ENCODE measurements at regions not wholly inside any gene's neighbourhood (a gene's known extent, or its start where the extent isn't known, plus 50 kb on each side); places are given as distances from the start of the nearest gene placed in this dataset.

DNA sequence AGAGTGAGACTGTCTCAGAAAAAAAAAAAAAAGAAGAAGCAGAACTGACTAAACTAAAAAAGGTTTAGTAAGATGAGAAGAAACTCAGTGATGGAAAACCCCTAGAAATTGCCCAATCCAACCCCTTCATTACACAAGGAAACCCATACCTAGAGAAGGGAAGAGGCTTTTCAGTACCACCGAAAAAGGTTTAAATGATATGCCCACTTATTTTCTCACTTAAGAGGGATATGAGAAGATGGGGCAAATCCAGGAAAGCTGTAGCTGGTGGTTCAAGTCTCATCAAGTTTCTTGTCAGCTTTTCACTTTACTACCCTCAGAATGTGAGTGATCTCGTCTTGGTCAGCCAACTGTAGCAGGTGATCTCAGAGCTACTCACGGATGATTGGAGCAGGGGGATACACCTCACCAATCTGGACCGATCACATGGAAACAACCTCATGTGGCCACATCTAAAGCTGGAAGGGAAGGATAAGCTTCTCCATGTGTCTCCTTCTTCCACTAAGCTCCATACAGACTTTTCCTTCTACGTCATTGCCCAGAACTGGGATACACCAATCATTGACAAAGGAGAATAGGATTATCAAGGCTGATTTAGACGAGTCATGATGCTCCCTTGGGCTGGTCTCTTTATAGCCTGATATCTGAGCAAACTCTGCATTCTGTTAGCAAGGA is 126.7 kb upstream of the POU3F1 start:
- TF ChIP-seq, protein P1, sequence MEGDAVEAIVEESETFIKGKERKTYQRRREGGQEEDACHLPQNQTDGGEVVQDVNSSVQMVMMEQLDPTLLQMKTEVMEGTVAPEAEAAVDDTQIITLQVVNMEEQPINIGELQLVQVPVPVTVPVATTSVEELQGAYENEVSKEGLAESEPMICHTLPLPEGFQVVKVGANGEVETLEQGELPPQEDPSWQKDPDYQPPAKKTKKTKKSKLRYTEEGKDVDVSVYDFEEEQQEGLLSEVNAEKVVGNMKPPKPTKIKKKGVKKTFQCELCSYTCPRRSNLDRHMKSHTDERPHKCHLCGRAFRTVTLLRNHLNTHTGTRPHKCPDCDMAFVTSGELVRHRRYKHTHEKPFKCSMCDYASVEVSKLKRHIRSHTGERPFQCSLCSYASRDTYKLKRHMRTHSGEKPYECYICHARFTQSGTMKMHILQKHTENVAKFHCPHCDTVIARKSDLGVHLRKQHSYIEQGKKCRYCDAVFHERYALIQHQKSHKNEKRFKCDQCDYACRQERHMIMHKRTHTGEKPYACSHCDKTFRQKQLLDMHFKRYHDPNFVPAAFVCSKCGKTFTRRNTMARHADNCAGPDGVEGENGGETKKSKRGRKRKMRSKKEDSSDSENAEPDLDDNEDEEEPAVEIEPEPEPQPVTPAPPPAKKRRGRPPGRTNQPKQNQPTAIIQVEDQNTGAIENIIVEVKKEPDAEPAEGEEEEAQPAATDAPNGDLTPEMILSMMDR (IDR thresholded peaks at IDR 0.05), result no peak
- TF ChIP-seq POLR2A (IDR thresholded peaks at IDR 0.05) (no peak), POLR2AphosphoS5 (IDR thresholded peaks at IDR 0.05) (no peak)
